K562 (cell line): ENCODE measurements at regions not wholly inside any gene's neighbourhood (a gene's known extent, or its start where the extent isn't known, plus 50 kb on each side); places are given as distances from the start of the nearest gene placed in this dataset.

Experiments used
- ATAC-seq: fragments of 200-7000 bp; cut with Tn5 transposase; 3 replicates; pipeline ENCODE4 v1.9.1; 2020; ENCODE audit warnings: moderate library complexity
- BruUV-seq: library from RNA; stranded (reverse); fragments of 400-500 nt; replicated peaks from 2 replicates; lab custom pipeline; 2021; lab: Mats Ljungman, UMichigan
- CTCF ChIA-PET: fragments of 300-600 bp; formaldehyde crosslinking; extraction: SDS; loops from one replicate; lab custom pipeline; 2021; ENCODE audit warnings: low intra/inter-chr PET ratio; lab: Yijun Ruan, JAX
- POLR2A ChIA-PET: fragments of 300-600, 350-650 bp; sonication (Branson Sonifier 250); formaldehyde crosslinking; extraction: SDS; loops from one replicate; lab custom pipeline; 2021; ENCODE audit warnings: antibody characterized with exemption, inconsistent platforms; lab: Yijun Ruan, JAX
- DNase-seq, 4 experiments: peaks; one replicate each; pipeline versions ENCODE4 v3.0.0 to v3.0.0-alpha.2; 2011 to 2018; ENCODE audit warnings: low spot score in 3 of 4, mixed read lengths in 3 of 4; ENCODE audit errors: extremely low read depth in 1 of 4
- FAIRE-seq: peaks from 2 replicates; lab custom pipeline; 2011; peaks lifted over from hg19 to GRCh38; lab: Jason Lieb, UNC
- H2AFZ ChIP-seq: 2 replicates; pipeline ENCODE4 v1.6.0; 2011; ENCODE audit warnings: low read depth, low read length, control low read depth, inconsistent platforms
- H3K27ac ChIP-seq: fragments of 200-600 bp; 3 replicates; pipeline ENCODE4 v1.8.0; 2011; ENCODE audit warnings: low read depth, mild to moderate bottlenecking, control low read depth, inconsistent platforms, low read length, moderate library complexity, mixed read lengths; ENCODE audit errors: extremely low read depth
- H3K27me3 ChIP-seq, 2 experiments: fragments of 300-600 bp in 1 of 2; 2 replicates in 1 of 2; 3 replicates in 1 of 2; pipeline versions ENCODE4 v1.6.0 to v1.8.0; 2011; ENCODE audit warnings: inconsistent platforms in 2 of 2, low read length in 2 of 2, mild to moderate bottlenecking in 1 of 2, mixed read lengths in 1 of 2, moderate library complexity in 1 of 2; ENCODE audit not compliant: control insufficient read depth in 2 of 2, insufficient read depth in 2 of 2
- H3K36me3 ChIP-seq: fragments of 300-600 bp; 3 replicates; pipeline ENCODE4 v1.8.0; 2011; ENCODE audit warnings: mild to moderate bottlenecking, low read length, inconsistent platforms; ENCODE audit not compliant: control insufficient read depth, insufficient read depth
- H3K4me1 ChIP-seq, 2 experiments: fragments of 200-600 bp in 1 of 2; replicated peaks in 1 of 2; 2 replicates in 1 of 2; 3 replicates in 1 of 2; pipeline versions ENCODE4 v1.5.1 to v1.8.0; 2011; ENCODE audit warnings: inconsistent platforms in 2 of 2, low read length in 2 of 2, mild to moderate bottlenecking in 1 of 2, mixed read lengths in 1 of 2, moderate library complexity in 1 of 2; ENCODE audit not compliant: control insufficient read depth in 2 of 2, insufficient read depth in 2 of 2
- H3K4me2 ChIP-seq: 2 replicates; pipeline ENCODE4 v1.6.1; 2011; ENCODE audit warnings: low read length, control low read depth, inconsistent platforms, mixed read lengths; ENCODE audit not compliant: insufficient read depth
- H3K4me3 ChIP-seq: fragments of 200-600 bp; sonication (generic), shearing (Covaris generic); 2 replicates; pipeline ENCODE4 v1.5.1; 2016; ENCODE audit warnings: control low read depth, inconsistent platforms
- H3K79me2 ChIP-seq: fragments of 200-600 bp; 3 replicates; pipeline ENCODE4 v1.8.0; 2011; ENCODE audit warnings: low read length, inconsistent platforms; ENCODE audit not compliant: control insufficient read depth, insufficient read depth
- H3K9ac ChIP-seq, 2 experiments: 2 replicates each; pipeline versions ENCODE4 v1.6.0 to v1.6.1; 2011; ENCODE audit warnings: low read depth in 2 of 2, low read length in 2 of 2, control low read depth in 1 of 2, inconsistent platforms in 1 of 2, mild to moderate bottlenecking in 1 of 2, mixed read lengths in 1 of 2; ENCODE audit not compliant: insufficient read depth in 1 of 2
- H3K9me1 ChIP-seq: one replicate; pipeline ENCODE4 v1.6.0; 2011; ENCODE audit warnings: inconsistent platforms, mild to moderate bottlenecking, low read length, moderate library complexity; ENCODE audit not compliant: control insufficient read depth, insufficient read depth
- H3K9me3 ChIP-seq: replicated peaks from 2 replicates; pipeline ENCODE4 v1.5.1; 2011; ENCODE audit warnings: low read depth, low read length, inconsistent platforms; ENCODE audit not compliant: control insufficient read depth, insufficient read depth
- H4K20me1 ChIP-seq: replicated peaks from 2 replicates; pipeline ENCODE4 v1.6.1; 2011; ENCODE audit warnings: low read length, inconsistent platforms, mixed read lengths; ENCODE audit not compliant: control insufficient read depth, insufficient read depth
- GABPA ChIP-seq: fragments of 200-800 bp; sonication (Bioruptor generic); conservative IDR thresholded peaks from 2 replicates; pipeline ENCODE4 v1.6.1; 2016; ENCODE audit warnings: low read depth, missing genetic modification characterization, missing compliant biosample characterization
- RHOXF2B ChIP-seq: fragments of 250-450 bp; sonication (Bioruptor Pico); conservative IDR thresholded peaks from 2 replicates; pipeline ENCODE4 v1.5.1; 2021
- WGBS: fragments of 100-300 bp; shearing (Covaris generic); methylation state at CpG from one replicate; pipeline ENCODE4 v1.1.6; 2016; ENCODE audit warnings: low coverage, mixed read lengths; ENCODE audit not compliant: insufficient coverage; ENCODE audit errors: missing lambda C conversion rate; 5-methylcytosine and 5-hydroxymethylcytosine counted together
- in situ Hi-C: fragments of 300-500 bp; cut with MboI; formaldehyde crosslinking; loops from 4 replicates; pipeline ENCODE4 v1.15.0; 2018; ENCODE audit warnings: inconsistent platforms, mixed read lengths
- intact Hi-C: fragments of 100-400 bp; cut with micrococcal nuclease; formaldehyde crosslinking; loops from 2 replicates; pipeline ENCODE4 v1.14.2; 2022
- TF ChIP-seq, protein P1 (sequence below): fragments of 450-650 bp; IDR thresholded peaks from 2 replicates; pipeline ENCODE4 v1.6.1; 2018; ENCODE audit warnings: mild to moderate bottlenecking, low read depth; ENCODE audit not compliant: partially characterized antibody
- TF ChIP-seq, protein P2 (sequence below): fragments of 250-450 bp; sonication (Bioruptor Pico); IDR thresholded peaks from 2 replicates; pipeline ENCODE4 v1.5.0; 2020; ENCODE audit warnings: mild to moderate bottlenecking

DNA sequence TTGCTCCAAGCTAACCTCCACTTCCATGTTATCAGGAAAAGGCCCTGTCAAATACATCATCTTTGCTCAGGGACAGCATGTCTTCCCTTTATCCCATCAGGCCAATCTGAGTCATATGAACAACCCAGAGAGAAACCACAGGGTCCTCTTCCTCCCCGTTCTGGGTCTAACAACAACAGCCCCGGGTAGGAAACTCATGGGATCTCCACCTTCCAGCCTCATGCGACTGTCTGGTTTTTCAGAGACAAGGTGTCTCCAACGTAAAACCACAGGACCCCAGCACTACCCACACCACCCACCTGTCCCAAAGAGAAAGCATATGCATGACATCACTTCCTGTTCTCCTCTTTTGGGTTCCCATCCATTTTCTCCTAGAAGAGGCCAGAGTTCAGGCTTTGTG lies 217.9 kb downstream of the ENC1 start:
- Histone ChIP-seq H4K20me1 (no peaks in the 10 kb centered on the region), H3K4me2 (no peak overlapping the region), H3K9me1 (no peaks in the 10 kb centered on the region), H3K4me1 (no peaks in the 10 kb centered on the region; a peak in 1 of 5 replicates), H3K27ac (no peak overlapping the region), H3K9ac (no peak overlapping the region), H3K36me3 (no peaks in the 10 kb centered on the region), H3K79me2 (no peaks in the 10 kb centered on the region), H2AFZ (0 out of 2 replicates have a peak overlapping the region, but pooled peaks have one; percentile 44), H3K27me3 (no peaks in the 10 kb centered on the region), H3K4me3 (no peak overlapping the region), H3K9me3 (no peaks in the 10 kb centered on the region)
- CTCF ChIA-PET, result no interaction called here
- POLR2A ChIA-PET, result interaction anchor here (0.8 kb wide), 1 partner anchor 11 kb away, joined by 3 read pairs; no protein-coding TSS in a partner anchor
- WGBS, result 3% methylated on average over 4 of the region's 4 CpGs
- TF ChIP-seq RHOXF2B (CRISPR knock-in tag) (no peak), GABPA (tag) (0 out of 2 replicates have a peak, but pooled peaks have one; percentile 21)
- TF ChIP-seq, protein P1, sequence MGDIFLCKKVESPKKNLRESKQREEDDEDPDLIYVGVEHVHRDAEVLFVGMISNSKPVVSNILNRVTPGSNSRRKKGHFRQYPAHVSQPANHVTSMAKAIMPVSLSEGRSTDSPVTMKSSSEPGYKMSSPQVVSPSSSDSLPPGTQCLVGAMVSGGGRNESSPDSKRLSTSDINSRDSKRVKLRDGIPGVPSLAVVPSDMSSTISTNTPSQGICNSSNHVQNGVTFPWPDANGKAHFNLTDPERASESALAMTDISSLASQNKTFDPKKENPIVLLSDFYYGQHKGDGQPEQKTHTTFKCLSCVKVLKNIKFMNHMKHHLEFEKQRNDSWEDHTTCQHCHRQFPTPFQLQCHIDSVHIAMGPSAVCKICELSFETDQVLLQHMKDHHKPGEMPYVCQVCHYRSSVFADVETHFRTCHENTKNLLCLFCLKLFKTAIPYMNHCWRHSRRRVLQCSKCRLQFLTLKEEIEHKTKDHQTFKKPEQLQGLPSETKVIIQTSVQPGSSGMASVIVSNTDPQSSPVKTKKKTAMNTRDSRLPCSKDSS, result no peak
- TF ChIP-seq, protein P2, sequence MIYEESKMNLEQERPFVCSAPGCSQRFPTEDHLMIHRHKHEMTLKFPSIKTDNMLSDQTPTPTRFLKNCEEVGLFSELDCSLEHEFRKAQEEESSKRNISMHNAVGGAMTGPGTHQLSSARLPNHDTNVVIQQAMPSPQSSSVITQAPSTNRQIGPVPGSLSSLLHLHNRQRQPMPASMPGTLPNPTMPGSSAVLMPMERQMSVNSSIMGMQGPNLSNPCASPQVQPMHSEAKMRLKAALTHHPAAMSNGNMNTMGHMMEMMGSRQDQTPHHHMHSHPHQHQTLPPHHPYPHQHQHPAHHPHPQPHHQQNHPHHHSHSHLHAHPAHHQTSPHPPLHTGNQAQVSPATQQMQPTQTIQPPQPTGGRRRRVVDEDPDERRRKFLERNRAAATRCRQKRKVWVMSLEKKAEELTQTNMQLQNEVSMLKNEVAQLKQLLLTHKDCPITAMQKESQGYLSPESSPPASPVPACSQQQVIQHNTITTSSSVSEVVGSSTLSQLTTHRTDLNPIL (CRISPR knock-in tag), result no peak
- FAIRE-seq, result no peak
- intact Hi-C loops (no loop called here), in situ Hi-C loops (no loop called here)
- DNase-seq, result no peak
- BruUV-seq, result no TSS peak
- no peak for ATAC-seq
